COLO668 (cell line): ENCODE measurements at regions not wholly inside any gene's neighbourhood (a gene's known extent, or its start where the extent isn't known, plus 50 kb on each side); places are given as distances from the start of the nearest gene placed in this dataset.
"Not testable (repeated sequence)": the region's sequence is repeated elsewhere in the genome, so short reads cannot be mapped to it uniquely, and the experiment has no call there.

Source experiments
- DNase-seq: peaks from one replicate; lab custom pipeline; 2025; ENCODE audit not compliant: unreplicated experiment; lab: John Stamatoyannopoulos, UW

DNA sequence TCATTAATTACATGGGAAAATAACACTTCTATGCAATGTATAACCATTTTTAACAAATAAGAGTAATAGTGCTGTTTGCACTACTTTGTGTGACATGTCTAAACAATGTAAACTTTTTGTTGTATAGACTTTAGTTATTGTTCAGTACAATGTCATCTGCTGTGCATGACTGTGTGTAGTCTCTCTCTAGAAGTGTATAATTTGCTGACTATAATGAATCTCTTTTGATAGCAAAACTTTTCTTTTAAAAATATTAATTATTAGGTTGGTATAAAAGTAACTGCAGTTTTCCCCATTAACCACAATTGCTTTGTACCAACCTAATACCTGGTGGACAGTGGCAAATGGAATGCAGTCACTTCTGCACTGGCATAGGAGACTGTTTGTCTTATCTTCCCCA, 124.2 kb upstream of the SGK1 start:
- no peak for DNase-seq

DNA sequence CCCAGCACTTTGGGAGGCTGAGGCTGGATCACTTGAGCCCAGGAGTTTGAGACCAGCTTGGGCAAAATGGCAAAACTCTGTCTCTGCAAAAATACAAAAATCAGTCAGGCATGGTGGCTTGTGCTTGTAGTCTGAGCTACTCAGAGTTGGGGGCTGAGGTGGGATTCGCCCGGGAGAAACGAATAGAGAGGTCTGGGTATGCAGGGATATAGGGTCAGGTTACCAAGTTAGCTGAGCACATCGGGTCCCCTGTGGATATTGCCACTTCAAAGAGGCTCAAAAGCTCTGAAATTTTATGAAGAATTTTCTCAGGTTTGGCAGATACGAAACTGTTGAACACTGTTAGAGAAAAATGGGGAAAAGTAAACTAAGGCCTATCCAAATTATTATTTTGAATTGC, 120.9 kb upstream of the SGK1 start:
- no peak for DNase-seq

DNA sequence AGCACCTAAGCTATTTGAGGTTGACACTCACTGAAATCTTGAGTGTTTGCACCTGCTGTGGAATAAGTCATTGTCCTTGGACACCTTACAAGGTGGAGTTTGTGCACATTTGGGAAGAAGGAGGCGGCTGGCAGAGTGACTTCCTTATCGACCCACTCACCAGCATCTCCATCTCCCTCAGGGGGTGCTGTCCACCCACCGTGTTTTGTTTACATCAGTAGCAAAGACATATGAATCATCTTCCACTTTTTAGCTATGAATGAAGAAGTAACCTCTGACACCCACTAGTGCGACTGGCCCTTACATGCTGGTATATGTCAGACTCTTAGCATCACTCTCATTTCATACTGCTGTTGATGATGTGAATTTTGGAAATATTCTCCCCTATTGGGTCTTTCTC, 119.5 kb upstream of the SGK1 start:
- no peak for DNase-seq

DNA sequence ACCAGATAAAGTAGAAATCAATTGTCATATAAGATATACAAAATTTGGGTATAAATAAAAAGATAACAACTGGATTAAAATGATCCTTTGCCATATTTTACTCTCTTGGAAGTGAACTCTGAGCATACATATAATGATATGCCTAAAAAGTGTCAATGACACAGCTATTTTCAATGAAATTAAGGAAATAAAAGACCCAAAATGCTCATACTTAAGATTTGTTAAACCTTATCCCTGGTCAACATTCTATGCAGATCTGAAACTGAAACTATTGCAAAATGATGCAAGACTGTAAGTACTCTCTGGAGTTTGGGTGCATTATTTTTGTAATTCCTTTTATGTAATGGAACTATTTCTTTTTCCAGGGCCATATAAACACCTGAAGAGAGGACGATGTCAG, 119.0 kb upstream of the SGK1 start:
- DNase-seq, result no peak

- DNase-seq, result no peak
Observed at GRCh38 chr6:134436281-134436815, 118.4 kb upstream of the SGK1 start.

GRCh38 chr6:134435814-134436280, 117.9 kb upstream of the SGK1 start:
- no peak for DNase-seq

DNA sequence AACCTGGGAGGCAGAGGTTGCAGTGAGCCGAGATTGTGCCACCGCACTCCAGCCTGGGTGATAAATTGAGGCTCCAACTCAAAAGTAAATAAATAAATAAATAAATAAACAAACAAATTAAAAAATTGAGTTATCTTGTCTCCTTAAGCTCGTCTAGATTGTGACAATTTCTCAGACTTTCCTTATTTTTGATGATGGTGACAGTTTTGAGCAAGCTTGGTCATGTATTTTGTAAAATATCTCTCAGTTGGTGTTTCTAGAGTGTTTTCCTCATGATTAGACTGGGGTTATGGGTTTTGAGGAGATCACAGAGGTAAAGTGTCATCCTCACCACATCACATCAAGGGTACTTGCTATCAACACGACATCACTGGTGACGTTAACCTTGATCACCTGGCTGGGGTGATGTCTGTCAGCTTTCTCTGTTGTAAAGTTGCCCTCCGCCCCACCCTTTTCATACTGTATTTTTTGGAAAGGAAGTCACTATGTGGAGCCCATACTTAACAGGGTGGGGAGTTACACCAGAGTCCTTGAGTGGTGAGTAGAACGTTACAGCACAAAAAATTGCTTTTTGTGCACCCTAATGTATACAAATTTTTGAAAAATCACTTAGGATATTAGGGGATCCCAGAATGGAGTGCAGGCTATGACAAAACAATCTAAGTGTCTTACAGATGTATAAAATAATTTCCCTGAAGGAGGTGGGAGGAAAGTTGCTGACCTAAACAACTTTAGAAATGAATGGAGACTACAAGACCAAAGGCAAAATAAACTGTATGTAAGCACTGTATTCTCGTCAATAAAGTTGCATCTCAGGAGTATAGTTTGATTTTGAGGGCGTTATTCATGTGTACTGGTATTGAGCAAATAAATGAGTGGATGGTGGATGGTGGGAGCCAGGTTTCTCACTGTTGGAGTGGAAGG, 116.4 kb upstream of the SGK1 start:
- no peak for DNase-seq

GRCh38 chr6:134432036-134432435, 114.1 kb upstream of the SGK1 start:
- DNase-seq, result no peak

DNA sequence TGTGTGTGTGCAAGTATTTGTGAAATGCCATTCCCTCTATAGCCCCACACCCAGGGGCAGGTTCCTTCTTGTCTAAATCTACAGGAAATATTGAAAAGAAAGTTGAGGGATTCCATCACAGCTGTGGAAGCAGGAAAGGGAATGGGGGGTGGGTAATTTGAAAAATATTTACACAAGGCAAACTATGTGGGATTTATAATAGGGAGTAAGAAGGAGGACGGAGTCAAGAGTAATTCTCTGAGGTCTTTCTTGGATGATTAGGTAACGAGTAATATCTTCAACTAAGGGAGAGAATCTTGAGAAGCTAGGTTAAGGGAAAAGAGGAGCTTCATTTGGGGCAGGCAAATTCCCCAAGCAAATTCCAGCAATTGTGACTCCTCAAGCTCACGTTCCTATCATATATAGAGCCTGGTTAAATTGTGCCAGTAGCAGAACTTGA, 113.5 kb upstream of the SGK1 start:
- DNase-seq, result no peak

DNA sequence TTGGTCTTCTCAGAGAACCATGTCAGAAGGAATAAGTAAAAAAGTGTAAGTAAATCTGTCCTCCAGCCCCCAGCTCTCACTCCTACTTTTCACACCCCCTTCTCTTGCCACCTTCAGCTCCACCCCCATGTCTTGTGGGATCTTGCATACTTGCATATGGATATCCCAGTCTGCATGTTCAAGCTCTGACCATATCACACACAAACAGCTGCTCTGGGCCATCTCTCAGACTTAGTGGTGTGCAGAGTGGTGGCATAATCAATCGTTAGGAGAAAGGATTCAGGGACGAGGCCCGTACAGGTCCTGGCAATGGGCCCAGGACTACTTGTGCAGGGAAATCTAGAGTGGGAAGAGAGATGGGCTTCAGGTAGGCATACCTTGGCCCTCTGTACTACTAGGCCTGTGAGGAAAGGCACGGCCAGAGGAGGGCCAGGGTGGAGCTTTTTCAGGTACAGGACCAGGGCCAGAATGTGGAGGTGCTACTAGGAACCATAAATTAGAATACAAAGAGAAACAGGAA, 112.0 kb upstream of the SGK1 start:
- no peak for DNase-seq

DNA sequence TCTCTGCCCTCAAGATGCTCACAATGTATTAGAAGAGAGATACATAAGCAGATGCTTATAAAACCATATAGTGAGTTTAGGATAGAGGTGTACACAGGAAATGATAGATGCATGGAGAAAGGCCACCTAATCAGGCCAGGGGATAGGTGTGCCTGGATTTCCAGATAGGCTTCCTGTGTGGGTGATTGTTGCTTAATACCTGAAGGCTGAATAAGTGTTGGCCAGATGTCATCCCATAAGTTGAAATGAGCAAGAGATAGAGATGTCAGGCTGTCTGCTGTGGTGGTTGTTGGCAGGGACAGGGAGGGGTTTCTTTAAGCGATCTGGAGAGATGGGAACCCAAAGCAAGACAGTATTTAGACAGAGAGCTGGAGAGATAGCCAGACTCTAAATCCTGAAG, 109.8 kb upstream of the SGK1 start:
- DNase-seq, result no peak

DNA sequence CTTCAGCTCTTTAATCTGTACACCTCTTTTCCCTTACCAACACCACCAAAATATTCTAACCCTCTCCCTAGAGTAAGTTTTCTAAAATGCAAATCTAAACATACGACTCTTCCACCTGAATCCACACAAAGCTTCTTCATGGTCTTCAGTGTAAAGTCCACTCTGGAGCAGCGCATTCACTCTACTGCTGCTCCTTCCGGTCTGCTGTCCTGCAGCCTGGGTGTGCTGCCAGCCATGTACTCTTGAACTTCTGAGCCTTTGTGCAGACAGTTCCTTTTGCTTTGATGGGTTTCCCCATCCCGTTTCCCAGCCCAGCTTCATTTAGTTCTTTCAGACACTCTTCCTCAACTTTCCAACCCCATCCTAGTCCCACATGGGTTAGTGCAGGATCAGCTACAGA, 108.7 kb upstream of the SGK1 start:
- DNase-seq, result no peak

GRCh38 chr6:134425917-134426316, 108.0 kb upstream of the SGK1 start:
- not testable (repeated sequence) for DNase-seq

DNA sequence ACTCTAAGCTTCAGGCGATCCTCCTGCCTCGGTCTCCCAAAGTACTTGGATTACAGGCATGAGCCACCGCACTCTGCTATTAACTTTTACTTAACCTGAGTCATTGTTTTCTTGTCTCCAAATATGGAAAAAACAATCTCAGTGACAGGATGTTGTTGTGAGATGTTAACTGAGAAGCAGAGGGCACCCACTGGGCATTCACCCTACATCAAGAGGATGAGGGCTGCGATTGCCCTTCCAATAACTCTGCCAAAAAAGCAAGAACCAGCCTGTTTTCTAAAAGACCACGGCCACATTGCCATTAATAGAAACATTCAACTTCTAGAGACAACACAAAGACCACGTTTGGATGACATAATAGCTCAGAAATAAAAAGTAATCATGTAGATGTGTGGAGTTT, 107.6 kb upstream of the SGK1 start:
- no peak for DNase-seq

DNA sequence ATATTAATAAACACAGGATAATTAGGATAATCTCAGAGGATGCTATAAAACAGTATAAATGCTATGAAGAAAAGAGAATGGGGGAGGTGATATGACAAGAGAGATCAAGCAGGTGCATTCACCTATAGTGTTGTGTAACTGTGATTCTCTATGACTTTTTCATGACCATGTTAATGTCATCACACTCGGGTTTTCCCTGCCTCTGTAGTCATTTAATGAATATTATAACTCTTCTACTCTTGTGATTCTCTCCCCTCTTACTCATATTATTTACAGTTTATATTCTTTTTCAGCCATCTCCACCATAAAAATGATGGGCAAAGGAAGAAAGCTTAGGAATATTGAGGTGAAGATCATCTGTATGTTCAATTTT, 106.9 kb upstream of the SGK1 start:
- no peak for DNase-seq

GRCh38 chr6:134424165-134424797, 106.4 kb upstream of the SGK1 start:
- no peak for DNase-seq

- DNase-seq, result no peak
Observed at GRCh38 chr6:134422426-134423231, 104.7 kb upstream of the SGK1 start.

GRCh38 chr6:134421501-134421900, 103.6 kb upstream of the SGK1 start:
- no peak for DNase-seq

DNA sequence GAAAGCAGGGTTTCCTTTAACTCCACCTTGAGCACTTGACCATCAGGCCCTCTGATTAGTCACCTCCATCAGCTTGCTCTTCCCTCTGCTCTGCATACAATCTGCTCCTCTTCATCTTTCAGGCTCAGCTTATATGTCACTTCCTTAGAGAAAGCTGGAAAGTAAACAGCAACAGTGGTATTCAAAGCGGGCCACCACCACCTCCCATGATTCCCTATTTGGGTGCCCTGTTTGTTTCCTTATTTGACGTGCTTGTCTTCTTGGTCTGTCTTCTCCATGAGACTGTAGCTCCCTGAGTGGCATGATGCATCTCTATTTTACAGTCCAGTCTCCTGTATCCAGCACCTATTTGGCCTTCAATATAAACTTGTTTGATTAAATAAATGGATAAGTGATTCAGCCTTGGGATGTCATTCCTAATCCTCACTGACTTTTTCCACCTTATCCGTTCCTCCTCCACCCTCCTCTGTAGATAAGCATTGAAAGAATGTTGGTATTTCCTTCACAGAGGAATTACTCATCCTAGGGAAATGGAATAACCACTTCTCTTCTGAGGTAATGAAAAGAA, 102.8 kb upstream of the SGK1 start:
- no peak for DNase-seq

GRCh38 chr6:134419716-134420115, 101.8 kb upstream of the SGK1 start:
- DNase-seq, result no peak
